GM18502 (cell line): ENCODE measurements at regions not wholly inside any gene's neighbourhood (a gene's known extent, or its start where the extent isn't known, plus 50 kb on each side); places are given as distances from the start of the nearest gene placed in this dataset.
"Not testable (repeated sequence)": the region's sequence is repeated elsewhere in the genome, so short reads cannot be mapped to it uniquely, and the experiment has no call there.

Experiments
- ATAC-seq: cut with Tn5 transposase; IDR thresholded peaks from one replicate; pipeline ENCODE4 v1.9.1; 2021; ENCODE audit warnings: mild to moderate bottlenecking; ENCODE audit not compliant: unreplicated experiment, poor library complexity

DNA sequence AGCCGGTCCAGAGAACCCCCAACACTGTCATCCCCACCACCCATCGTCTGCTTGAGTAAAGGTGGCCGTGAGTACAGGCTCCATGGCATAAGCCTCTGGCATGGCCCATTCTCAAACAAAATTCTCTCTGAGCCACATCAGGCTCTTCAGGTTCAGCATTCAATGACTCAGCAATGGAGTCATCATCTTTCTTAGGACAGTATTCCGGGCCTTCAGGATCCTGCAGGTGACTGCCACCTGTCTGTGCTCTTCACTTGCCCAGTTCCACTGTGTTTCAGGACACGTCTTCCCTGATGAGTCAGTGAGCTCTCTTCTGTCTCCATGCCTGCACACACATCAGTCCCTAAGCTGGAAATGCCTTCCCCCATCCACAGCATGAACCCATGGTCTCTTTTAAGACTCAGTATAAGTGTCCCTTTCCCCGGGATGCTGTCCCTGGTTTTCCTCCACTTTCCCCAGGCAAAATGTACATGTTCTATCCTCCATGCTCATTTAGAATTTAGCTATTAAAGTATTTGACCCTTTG is 81.1 kb upstream of the FGGY start:
- ATAC-seq, result no peak

DNA sequence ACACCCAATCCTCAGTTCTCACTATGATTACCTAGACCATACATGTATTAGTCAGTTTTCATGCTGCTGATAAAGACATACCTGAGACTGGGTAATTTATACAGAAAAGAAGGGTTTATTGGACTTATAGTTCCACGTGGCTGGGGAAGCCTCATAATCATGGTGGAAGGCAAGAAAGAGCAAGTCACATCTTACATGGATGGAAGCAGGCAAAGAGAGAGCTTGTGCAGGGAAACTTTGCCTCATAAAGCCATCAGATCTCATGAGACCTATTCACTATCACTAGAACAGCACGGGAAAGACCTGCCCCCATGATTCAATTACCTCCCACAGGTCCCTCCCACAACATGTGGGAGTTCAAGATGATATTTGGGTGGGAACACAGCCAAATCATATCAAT is 79.5 kb upstream of the FGGY start:
- ATAC-seq, result not testable (repeated sequence)

DNA sequence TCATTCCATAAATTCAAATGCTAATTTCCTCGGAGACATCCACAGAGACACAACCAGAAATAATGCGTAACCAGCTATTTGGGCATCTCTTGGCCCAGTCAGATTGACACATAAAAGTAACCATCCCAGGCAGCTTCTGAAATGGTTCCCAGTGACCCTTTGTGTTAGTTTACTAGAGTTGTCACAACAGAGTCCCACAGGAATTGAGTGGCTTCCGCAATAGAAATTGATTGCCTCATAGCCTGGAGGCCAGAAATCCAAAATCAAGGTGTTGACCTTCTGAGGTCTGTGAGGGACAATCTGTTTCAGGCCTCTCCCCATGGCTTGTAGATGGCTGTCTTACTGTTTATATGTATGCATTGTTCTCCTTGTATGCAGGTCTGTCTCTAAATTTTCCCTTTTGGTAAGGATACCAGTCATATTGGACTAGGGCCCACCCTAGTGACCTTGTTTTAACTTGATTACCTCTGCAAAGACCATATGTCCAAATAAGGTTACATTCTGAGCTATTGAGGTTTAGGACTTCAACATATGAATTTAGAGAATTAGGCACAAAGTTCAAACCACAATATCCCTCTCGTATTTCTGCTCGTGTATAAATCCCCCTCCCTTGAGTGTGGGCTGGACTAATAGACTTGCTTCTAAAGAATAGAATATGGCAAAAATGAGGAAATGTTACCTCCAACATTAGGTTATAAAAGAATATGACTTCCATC is 78.2 kb upstream of the FGGY start:
- no peak for ATAC-seq

DNA sequence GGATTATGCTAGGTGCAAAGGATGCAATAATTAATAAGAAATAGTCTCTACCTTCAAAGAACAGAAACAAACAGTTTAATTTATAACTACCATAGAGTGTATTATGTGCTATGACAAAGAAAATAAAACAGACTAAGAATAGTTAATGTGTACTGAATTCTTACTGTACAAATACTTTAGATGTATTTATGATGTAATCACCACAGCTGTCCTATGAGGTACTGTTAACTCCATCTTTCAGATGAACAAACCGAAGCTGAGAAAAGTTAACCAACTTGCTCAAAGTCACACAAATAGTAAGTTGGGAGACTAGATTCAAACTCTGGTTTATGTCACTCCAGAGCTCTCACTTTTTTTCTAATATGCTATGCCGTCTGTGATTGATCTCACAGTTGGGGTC is 77.0 kb upstream of the FGGY start:
- ATAC-seq, result no peak

DNA sequence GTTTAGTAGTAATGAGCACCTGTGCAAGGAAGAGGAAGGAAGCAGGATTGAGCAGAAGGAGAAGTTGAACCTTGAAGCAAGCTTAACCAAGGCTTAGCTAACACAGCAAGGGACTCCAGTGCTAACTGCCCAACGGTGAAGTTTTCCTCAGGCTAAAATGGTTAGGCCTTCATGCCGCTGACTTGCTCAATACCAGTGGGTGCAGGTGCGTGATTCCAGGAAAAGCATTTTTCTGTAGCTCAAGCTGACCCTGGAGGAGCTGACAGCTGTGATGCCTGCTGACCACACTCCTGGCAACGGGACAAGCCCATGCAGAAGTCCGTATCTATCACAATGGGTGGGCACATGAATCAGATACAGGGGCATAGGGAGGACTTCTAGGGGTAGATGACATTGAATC is 76.5 kb upstream of the FGGY start:
- ATAC-seq, result no peak

DNA sequence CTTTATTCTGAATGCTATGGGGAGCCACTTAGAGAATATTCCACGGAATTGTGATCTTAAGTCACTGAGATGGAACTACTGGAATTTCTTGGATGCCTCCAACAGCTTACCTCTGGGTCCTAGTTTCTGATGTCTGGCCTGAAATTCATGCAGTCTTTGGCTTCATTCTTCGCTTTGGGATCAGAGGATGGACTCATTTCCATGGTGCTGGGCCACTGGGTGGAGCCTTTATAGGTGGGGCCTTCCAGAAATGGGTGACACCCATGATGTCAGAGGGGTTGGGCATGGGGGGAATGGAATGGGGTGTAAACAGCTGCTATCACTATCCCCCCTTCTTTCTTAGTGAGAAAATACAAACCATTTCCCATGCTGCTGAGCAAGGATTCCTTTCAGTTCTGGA is 73.7 kb upstream of the FGGY start:
- ATAC-seq, result no peak

DNA sequence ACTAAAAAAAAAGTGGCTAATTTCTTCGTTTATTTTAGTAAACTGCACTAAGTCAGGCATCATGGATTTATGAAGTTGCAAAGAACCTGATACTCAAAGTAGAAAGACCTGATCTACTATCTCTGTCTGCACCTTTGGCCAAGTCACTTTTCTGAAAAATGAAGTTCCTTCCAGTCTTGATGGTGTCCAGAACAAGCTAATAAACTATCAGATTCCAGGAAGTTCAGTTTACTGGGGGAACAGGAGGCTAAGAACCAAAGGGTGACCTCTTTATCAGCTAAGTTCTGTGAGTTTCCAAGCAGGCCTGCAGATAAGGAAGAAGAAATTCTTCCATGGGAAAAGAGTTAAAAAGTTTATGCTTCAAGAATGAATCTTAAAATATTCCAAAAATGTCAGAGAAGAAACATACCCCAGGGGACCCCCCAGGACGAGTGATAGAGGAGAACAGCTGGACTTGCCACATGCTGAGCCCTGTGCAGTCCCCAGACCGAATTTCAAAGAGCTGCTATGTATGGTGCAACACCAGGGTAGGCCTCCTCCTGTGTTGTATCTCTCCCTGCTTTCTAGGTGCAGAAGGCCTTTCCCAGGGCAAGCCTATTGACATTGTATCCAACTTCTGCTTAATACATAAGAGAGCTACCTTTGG is 72.8 kb upstream of the FGGY start:
- ATAC-seq, result no peak

DNA sequence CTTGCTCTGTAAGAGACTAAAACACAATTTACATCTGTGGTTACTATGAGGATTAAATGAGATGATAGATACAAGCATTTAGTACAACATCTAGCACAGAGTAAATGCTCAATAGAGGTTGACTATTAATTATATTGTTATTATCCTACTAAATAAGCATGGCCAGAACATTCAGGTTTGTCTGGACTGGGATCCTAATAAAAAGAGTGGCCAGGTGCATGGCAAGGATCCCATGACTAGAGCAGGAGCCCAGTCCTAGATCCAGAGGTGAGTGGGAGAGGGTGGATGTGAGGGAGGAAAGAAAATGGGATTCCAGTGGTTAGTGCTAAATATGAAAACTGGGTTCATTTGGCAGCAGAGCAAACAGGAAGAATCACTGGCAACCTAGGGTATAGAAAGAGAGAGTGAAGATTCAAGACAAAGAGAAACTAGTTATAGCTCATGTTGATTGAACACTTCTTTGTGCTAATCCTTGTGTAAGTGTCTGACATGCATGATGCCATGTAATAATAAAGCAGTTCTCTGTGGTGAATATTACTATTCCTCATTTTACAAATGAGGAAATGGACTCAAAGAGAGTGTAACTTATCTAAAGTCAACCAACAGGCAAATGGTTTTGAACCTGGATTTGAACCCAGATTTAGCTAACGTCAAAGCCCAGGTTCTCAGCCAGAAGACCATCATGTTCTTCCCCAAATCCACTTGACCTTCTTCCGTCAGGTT is 71.1 kb upstream of the FGGY start:
- ATAC-seq, result no peak

DNA sequence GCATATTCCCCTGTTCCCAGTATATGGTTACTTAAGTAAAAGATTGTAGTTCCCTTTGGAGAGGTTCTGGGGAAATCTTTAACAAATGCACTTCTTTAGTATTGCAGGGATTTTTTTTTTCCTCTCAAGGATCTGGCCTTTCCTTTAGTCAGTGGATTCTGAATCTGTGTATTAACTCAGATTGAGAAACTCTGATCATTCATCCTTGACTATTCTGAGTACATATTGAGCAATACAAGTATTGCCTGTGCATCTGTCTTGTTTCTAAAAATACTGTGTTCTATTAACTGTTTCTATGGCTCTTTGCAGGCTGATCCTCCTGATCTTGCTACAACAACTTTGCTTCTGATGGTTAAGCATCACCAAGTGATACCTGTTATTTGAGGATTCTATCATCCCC is 67.8 kb upstream of the FGGY start:
- no peak for ATAC-seq

DNA sequence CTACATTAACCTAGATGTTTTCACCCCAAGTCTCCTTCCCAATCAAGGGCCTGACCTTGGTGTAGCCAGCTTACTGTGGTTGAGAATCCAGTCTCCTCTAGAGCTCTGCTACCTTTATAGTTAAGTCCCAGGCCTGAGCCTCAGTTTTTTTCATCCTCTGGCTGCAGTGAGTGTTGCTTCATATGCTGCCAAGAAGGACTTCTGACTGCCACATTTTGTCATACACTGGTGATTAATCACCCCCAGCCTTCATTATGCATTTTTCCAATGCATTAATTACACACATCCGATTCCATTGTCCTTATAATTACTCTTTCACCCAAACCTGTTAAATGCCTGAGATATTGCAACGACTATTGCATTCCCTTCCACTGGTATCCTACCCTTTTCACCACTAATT is 66.3 kb upstream of the FGGY start:
- no peak for ATAC-seq

DNA sequence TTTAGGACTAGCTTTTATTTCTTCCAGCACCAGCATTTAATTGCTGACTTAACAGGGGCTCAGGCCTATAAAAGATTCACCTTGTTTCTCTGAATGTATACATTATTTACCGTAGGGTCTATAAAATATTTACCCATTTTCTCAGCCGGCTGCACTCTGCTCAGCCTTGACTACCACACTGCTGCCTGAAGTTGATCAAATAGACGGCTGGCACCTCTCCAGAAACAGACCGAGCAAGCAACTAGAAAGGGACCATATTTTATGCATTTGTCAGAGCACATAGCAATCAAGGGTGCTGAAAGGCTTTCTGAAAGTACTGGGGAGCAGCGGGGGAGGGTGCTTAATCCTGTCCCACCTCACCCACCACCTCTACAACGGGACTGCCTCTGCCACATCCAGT is 64.7 kb upstream of the FGGY start:
- ATAC-seq, result no peak

DNA sequence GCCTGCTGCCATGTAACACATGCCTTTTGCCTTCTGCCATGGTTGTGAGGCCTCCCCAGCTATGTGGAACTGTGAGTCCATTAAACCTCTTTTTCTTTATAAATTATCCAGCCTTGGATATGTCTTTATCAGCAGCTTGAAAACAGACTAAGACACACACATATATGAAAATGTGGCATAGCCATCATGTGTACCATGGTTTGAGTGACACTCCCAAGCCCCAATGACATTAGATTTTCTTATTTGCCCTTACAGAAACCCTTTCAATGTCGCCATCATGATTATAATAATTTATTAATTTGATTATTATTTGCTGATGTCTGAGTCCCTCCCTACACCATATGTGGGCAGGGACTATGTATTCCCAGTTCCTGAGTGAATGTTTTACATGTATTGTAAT is 63.5 kb upstream of the FGGY start:
- ATAC-seq, result no peak

DNA sequence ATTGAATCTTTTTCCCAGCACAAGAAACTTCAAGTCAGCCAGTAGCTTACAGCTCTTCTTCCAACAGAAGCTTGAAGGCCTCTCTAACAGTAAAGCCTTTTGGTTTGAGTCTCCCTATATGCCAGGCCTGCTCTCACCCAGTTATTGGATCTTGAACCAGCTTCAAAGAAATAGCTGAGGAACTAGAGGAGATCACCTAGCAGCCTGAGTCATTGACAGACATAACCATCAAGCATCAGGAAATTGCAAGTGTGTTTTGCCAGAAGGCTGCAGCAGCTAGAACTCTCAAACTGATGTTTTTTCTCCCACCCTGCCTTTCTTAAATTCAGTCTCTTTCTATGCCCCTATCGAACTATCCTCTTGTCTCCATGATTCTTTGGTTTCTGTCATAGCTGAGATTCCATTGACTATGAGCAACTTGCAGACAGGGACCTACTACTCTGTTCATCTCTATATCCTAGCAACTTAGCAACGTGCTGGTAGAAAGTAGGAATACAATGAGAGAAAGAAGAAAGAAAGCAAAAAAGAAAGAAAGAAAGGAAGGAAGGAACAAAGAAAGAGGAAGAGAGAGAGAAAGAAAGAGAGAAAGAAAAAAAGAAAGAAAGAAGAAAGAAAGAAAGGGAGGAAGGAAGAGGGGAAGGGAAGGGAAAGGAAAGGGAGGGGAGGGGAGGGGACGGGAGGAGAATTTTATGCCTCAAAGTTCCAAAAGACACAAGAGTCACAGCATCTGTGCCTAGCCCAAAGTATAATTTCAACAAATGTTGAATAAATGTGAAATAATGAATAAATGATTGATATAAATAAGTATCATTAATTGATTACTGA is 60.0 kb upstream of the FGGY start:
- ATAC-seq, result no peak

DNA sequence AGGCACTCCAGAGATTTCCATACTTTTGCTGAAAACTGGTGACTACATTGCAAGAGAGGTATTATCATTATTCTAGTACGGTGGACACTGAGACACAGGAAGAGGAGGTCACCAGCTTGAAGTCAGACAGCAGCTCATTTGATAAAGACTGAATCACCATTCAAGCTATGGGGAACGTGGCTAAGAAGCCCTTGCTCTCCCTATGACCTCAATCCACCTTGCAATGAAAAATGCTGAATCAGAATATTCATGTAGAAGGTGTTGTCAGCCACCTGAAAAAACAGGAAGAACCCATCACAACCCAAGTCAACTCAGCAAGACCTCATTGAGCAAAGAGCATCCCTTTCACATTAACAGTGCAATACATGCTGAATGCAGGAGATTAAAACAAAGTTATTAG is 59.0 kb upstream of the FGGY start:
- no peak for ATAC-seq

DNA sequence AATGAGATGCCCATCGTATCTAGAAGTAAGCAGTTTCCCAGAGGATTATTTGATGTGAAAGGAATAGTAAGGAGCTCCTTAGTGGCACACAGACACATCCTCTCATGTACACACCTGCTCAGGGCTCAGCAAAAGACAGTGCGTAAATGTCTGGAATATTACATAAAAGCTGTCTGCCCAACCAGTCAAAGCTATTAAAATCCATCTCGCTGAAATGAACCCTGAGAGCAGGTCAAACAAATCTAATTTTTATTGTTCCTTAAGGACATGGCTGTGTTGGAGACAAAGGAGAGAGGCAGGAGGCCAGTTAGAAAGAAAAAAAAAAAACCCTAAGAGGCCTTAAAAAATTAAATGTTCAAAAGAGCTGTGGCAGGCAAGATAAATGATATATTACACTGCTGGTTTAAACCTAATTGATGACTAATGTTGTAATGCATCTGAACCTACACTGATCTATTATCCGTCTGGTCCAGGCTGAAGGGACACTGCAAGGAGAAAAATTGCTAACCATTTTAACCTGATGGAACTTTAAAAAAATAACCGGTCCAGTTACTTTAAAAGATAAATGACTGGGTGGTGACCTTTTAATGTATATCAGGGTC is 58.5 kb upstream of the FGGY start:
- no peak for ATAC-seq

DNA sequence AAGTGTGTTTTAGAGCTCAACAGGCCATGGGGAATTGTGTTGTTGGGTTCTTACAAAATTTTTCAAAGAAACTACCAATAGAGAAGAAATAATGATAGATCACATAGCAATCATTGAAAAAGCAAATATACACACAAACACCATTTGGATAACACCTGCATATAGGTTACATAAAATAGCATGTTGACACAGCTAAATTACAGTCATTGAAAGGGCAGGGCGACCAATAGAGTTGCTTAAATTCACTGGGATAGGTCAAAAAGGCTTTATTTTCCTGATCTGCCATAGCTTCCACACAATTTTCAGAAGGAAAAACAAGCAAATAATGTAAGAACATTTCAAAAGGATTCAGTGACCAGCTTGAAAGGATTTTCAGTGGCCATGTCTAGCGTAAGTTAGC is 57.9 kb upstream of the FGGY start:
- no peak for ATAC-seq

DNA sequence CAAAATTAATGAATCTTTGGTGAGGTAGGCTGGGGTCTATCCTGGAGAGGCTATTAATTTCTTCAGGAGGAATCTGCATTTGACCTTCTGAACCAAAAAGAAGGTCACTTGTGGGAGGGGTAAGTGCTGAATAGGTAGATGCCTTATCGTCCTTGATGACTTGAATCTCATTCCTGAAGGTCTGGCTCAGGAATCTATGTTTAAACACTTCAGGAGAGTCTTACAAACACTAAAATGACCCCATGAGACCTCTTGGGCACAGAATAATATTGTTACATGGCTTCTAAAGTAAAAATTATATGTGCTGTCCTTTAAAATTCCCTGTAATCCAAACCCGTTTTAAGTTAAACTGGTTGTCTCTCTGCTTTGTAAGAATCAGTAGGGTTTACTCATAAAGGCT is 55.0 kb upstream of the FGGY start:
- ATAC-seq, result no peak

DNA sequence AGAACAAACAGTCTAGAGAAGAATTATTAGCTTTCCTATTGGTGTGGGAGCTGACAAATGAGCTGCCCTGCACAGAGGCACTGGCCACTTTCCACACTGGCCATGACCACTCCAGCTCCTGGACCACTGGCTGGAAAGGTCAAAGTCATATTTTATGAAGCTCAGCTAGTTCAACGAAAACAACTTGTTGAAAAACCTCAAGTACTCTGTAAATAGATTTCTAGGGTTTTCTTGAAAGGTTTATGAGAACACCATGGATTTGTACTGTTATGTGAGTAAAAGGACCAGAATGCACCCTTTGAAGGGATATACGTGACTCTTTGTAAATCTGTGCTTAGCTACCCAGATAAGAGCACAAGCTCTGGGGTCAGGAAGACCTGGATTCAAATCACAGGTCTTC is 54.5 kb upstream of the FGGY start:
- no peak for ATAC-seq

DNA sequence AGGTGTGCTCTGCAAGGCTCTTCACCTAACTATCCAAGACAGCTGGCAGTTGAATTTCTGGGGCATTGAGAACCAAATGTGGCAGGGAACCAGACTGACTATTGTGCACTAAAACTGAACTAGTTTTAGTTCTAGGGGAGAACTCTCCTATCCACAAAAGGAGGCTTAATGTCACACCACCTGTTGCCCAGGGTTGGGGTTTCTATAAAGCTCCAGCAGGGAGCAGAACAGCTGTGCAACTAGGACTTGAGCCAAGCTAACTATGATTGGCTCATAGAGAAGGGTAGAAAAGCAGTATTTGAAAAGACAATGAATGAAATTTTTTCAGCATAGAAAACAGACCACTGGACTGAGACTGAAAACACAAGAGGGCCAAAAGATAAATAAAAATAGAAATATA is 53.3 kb upstream of the FGGY start:
- ATAC-seq, result no peak

DNA sequence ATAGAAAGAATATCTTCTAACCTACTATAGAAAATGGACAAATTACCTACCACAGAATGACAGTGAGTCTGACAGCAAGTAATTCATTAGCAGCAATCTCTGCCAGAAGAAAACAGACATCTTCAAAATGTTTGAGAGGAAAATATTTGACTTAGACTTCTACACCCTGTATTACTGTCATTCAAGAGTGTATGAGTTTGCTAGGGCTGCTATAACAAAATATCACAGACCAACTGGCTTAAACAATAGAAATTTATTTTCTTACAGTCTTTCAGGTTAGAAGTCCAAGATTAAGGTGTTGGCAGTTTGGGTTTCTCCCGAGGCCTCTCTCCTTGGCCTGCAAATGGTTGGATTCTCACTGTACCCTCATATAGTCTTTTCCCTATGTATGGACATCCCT is 52.9 kb upstream of the FGGY start:
- no peak for ATAC-seq
